H1 (cell line): ENCODE measurements at regions not wholly inside any gene's neighbourhood (a gene's known extent, or its start where the extent isn't known, plus 50 kb on each side); places are given as distances from the start of the nearest gene placed in this dataset.
A peak's percentile ranks its signal among the peaks of the same experiment; 100 is the strongest.

Source experiments
- CTCF ChIA-PET: fragments of 300-600 bp; sonication (Branson Sonifier 250); formaldehyde crosslinking; loops from one replicate; lab custom pipeline; 2021; ENCODE audit not compliant: partially characterized antibody; lab: Charles Lee
- POLR2A ChIA-PET: fragments of 300-600 bp; sonication (Branson Sonifier 250); formaldehyde crosslinking; loops from one replicate; lab custom pipeline; 2021; ENCODE audit warnings: inconsistent platforms; ENCODE audit not compliant: partially characterized antibody; lab: Charles Lee
- DNase-seq, 2 experiments: peaks; one replicate each; pipeline versions ENCODE4 v3.0.0 to v3.0.0-alpha.2; 2010 to 2022; ENCODE audit warnings: low spot score in 2 of 2, low read depth in 1 of 2, mixed read lengths in 1 of 2
- FAIRE-seq: peaks from 2 replicates; lab custom pipeline; 2011; peaks lifted over from hg19 to GRCh38; lab: Jason Lieb, UNC
- H2AFZ ChIP-seq: 2 replicates; pipeline ENCODE4 v1.8.1; 2012; ENCODE audit warnings: low read length, inconsistent platforms
- H2AK5ac ChIP-seq: 2 replicates; pipeline ENCODE4 v1.6.1; 2013; ENCODE audit warnings: low read depth, low read length
- H2BK120ac ChIP-seq: replicated peaks from 2 replicates; pipeline ENCODE3; 2013; ENCODE audit warnings: low read depth, low read length, inconsistent platforms
- H2BK12ac ChIP-seq: 2 replicates; pipeline ENCODE4 v1.6.1; 2013; ENCODE audit warnings: low read depth, low read length
- H2BK15ac ChIP-seq: 2 replicates; pipeline ENCODE4 v1.6.1; 2013; ENCODE audit warnings: low read length
- H2BK20ac ChIP-seq: 2 replicates; pipeline ENCODE4 v1.6.1; 2013; ENCODE audit warnings: low read length
- H2BK5ac ChIP-seq: 2 replicates; pipeline ENCODE4 v1.6.1; 2013; ENCODE audit warnings: low read depth, low read length
- H3K14ac ChIP-seq: 2 replicates; pipeline ENCODE4 v1.6.1; 2013; ENCODE audit warnings: inconsistent platforms; ENCODE audit not compliant: insufficient read length
- H3K18ac ChIP-seq: 2 replicates; pipeline ENCODE4 v1.6.1; 2013; ENCODE audit warnings: low read length; ENCODE audit errors: extremely low read depth
- H3K23ac ChIP-seq: 2 replicates; pipeline ENCODE4 v1.6.1; 2013; ENCODE audit warnings: inconsistent platforms; ENCODE audit not compliant: insufficient read length
- H3K23me2 ChIP-seq: 2 replicates; pipeline ENCODE4 v1.6.1; 2013; ENCODE audit warnings: low read depth, low read length
- H3K27ac ChIP-seq: 2 replicates; pipeline ENCODE4 v1.6.1; 2011; ENCODE audit warnings: low read depth, low read length, inconsistent platforms
- H3K27me3 ChIP-seq, 4 experiments: replicated peaks in 1 of 4; 1 replicate in 1 of 4; 2 replicates in 3 of 4; pipeline versions ENCODE4 v1.6.1 to v1.8.1; 2011 to 2013; ENCODE audit warnings: low read length in 3 of 4, mild to moderate bottlenecking in 3 of 4, inconsistent platforms in 2 of 4, mixed read lengths in 2 of 4, moderate library complexity in 1 of 4; ENCODE audit not compliant: control insufficient read depth in 3 of 4, insufficient read depth in 3 of 4; ENCODE audit errors: extremely low read depth in 1 of 4
- H3K36me3 ChIP-seq, 4 experiments: 2 replicates each; pipeline versions ENCODE4 v1.6.1 to v1.8.1; 2011 to 2013; ENCODE audit warnings: mild to moderate bottlenecking in 4 of 4, low read length in 3 of 4, moderate library complexity in 2 of 4, control low read depth in 1 of 4, inconsistent platforms in 1 of 4; ENCODE audit not compliant: insufficient read depth in 4 of 4, control insufficient read depth in 2 of 4
- H3K4ac ChIP-seq: replicated peaks from 2 replicates; pipeline ENCODE3; 2013; ENCODE audit warnings: low read length, low read depth, mixed read lengths, inconsistent platforms; ENCODE audit not compliant: insufficient read length
- H3K4me1 ChIP-seq, 4 experiments: replicated peaks in 1 of 4; 1 replicate in 1 of 4; 2 replicates in 3 of 4; pipeline versions ENCODE4 v1.6.1 to v1.8.1; 2011 to 2013; ENCODE audit warnings: low read length in 3 of 4, inconsistent platforms in 2 of 4, mixed read lengths in 1 of 4; ENCODE audit not compliant: insufficient read depth in 4 of 4, control insufficient read depth in 3 of 4
- H3K4me2 ChIP-seq, 2 experiments: 2 replicates each; pipeline versions ENCODE4 v1.6.1 to v1.8.1; 2011 to 2013; ENCODE audit warnings: low read depth in 2 of 2, low read length in 2 of 2, control low read depth in 1 of 2, inconsistent platforms in 1 of 2, mild to moderate bottlenecking in 1 of 2; ENCODE audit not compliant: insufficient read depth in 1 of 2
- H3K4me3 ChIP-seq, 4 experiments: fragments of 200-600, 300-600 bp in 1 of 4; sonication (generic), shearing (Covaris generic), sonication (Bioruptor Twin) in 1 of 4; 2 replicates each; pipeline versions ENCODE4 v1.5.1 to v1.8.1; 2011 to 2016; ENCODE audit warnings: low read length in 4 of 4, low read depth in 3 of 4, control low read depth in 2 of 4, inconsistent platforms in 2 of 4, mild to moderate bottlenecking in 2 of 4, mixed read lengths in 1 of 4, moderate library complexity in 1 of 4; ENCODE audit not compliant: insufficient read depth in 2 of 4; ENCODE audit errors: extremely low read depth in 1 of 4
- H3K56ac ChIP-seq: replicated peaks from 2 replicates; pipeline ENCODE3; 2013; ENCODE audit warnings: low read depth, mild to moderate bottlenecking, mixed read lengths, low read length, inconsistent platforms; ENCODE audit not compliant: insufficient read length
- H3K79me1 ChIP-seq: 2 replicates; pipeline ENCODE4 v1.6.1; 2013; ENCODE audit warnings: low read depth, low read length, control low read depth
- H3K79me2 ChIP-seq, 2 experiments: 2 replicates each; pipeline versions ENCODE4 v1.6.1 to v1.8.1; 2012 to 2013; ENCODE audit warnings: low read length in 2 of 2, mild to moderate bottlenecking in 2 of 2, inconsistent platforms in 1 of 2; ENCODE audit not compliant: insufficient read depth in 2 of 2, control insufficient read depth in 1 of 2
- H3K9ac ChIP-seq, 4 experiments: replicated peaks in 1 of 4; 1 replicate in 1 of 4; 2 replicates in 3 of 4; pipeline versions ENCODE4 v1.6.1 to v1.8.1; 2011 to 2013; ENCODE audit warnings: low read depth in 3 of 4, low read length in 3 of 4, control low read depth in 2 of 4, mild to moderate bottlenecking in 2 of 4, moderate library complexity in 2 of 4, inconsistent platforms in 1 of 4; ENCODE audit errors: extremely low read depth in 1 of 4
- H3K9me3 ChIP-seq, 2 experiments: 2 replicates each; pipeline versions ENCODE4 v1.6.1 to v1.8.1; 2012 to 2013; ENCODE audit warnings: mild to moderate bottlenecking in 2 of 2, moderate library complexity in 2 of 2, control low read depth in 1 of 2, inconsistent platforms in 1 of 2, low read depth in 1 of 2, low read length in 1 of 2, mixed read lengths in 1 of 2; ENCODE audit not compliant: insufficient read depth in 2 of 2
- H4K20me1 ChIP-seq, 2 experiments: replicated peaks in 1 of 2; 2 replicates each; pipeline versions ENCODE3 to v1.8.1; 2011 to 2013; ENCODE audit warnings: inconsistent platforms in 2 of 2, low read length in 2 of 2, mild to moderate bottlenecking in 1 of 2; ENCODE audit not compliant: insufficient read depth in 2 of 2, control insufficient read depth in 1 of 2
- H4K5ac ChIP-seq: 2 replicates; pipeline ENCODE4 v1.6.1; 2013; ENCODE audit warnings: low read length, low read depth, mixed read lengths, inconsistent platforms; ENCODE audit not compliant: insufficient read length
- H4K8ac ChIP-seq: 2 replicates; pipeline ENCODE4 v1.8.0; 2013; ENCODE audit warnings: mild to moderate bottlenecking, moderate library complexity, low read length, inconsistent platforms; ENCODE audit not compliant: insufficient read depth; ENCODE audit errors: extremely low read depth
- H4K91ac ChIP-seq: replicated peaks from 2 replicates; pipeline ENCODE3; 2013; ENCODE audit warnings: low read length, mixed read lengths, inconsistent platforms; ENCODE audit not compliant: insufficient read length
- PHF8 ChIP-seq: fragments of 200-600 bp; sonication (generic); conservative IDR thresholded peaks from 2 replicates; pipeline ENCODE4 v1.7.1; 2012; ENCODE audit warnings: low read depth, mild to moderate bottlenecking, inconsistent platforms, low read length, moderate library complexity
- RNF2 ChIP-seq: fragments of 200-900, 300-1000 bp; sonication (generic); IDR thresholded peaks from 2 replicates; pipeline ENCODE4 v1.7.1; 2016; ENCODE audit warnings: borderline replicate concordance, low read depth, mild to moderate bottlenecking, antibody characterized with exemption, low read length; ENCODE audit not compliant: poor library complexity, severe bottlenecking; ENCODE audit errors: missing control alignments
- TCF12 ChIP-seq: IDR thresholded peaks from 2 replicates; pipeline ENCODE4 v1.6.1; 2011; ENCODE audit warnings: low read depth, mild to moderate bottlenecking, low read length
- ZNF274 ChIP-seq: IDR thresholded peaks from 2 replicates; pipeline ENCODE4 v1.7.0; 2012; ENCODE audit warnings: low read length, borderline replicate concordance; ENCODE audit errors: extremely low read depth
- WGBS, 2 experiments: shearing (Covaris generic) in 1 of 2; methylation state at CpG; one replicate each; pipeline versions ENCODE4 v1.1.6 to v1.1.7; 2013 to 2015; ENCODE audit warnings: low lambda C conversion rate in 2 of 2, mixed read lengths in 2 of 2, inconsistent platforms in 1 of 2, low coverage in 1 of 2, missing lambda C conversion rate in 1 of 2; ENCODE audit not compliant: insufficient replicate concordance in 2 of 2, insufficient coverage in 1 of 2, insufficient read length in 1 of 2; ENCODE audit errors: extremely low coverage in 1 of 2, missing lambda C conversion rate in 1 of 2; 5-methylcytosine and 5-hydroxymethylcytosine counted together
- TF ChIP-seq, protein P1 (sequence below): IDR thresholded peaks from 2 replicates; pipeline ENCODE4 v1.6.1; 2012; ENCODE audit warnings: inconsistent platforms

DNA sequence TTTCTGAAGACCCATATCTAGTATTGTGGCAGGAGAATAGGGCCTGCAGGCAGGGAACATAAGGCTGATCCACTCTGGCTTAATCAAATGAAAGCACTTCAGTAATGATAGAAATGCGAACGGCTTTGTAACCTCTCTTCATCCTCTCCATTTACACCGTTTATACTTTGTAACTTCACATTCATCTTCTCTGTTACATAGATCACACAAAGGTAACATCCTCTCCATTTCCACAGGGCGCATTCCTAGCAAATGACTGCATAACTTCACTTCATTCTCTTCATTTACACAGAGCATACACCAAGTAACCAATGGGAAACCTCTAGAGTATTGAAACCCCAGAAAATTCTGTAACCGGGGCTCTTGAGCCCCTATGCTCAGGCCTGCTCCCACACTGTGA lies 65.5 kb upstream of the SLC34A2 start:
- 0 out of 4 replicates have a peak, but pooled peaks cover 0 to under 1% of the 10 kb centered on the region in 2 experiments for H3K9me3 ChIP-seq
- ChIA-PET CTCF (interaction anchor here (1.2 to 1.4 kb wide), 2 partner anchors 64 to 360 kb away, joined by 3 read pairs; no protein-coding TSS in a partner anchor), POLR2A (interaction anchor here (1.6 kb wide), 1 partner anchor 10 kb away, joined by 5 read pairs; no protein-coding TSS in a partner anchor)
- H3K23ac ChIP-seq: no peak overlapping the region
- FAIRE-seq (no peak), DNase-seq (no peak)
- no peaks in the 10 kb centered on the region for H3K27me3 ChIP-seq
- H3K79me1 ChIP-seq: no peaks in the 10 kb centered on the region
- no peaks in the 10 kb centered on the region for H3K36me3 ChIP-seq
- no peak overlapping the region for H4K91ac ChIP-seq
- no peaks in the 10 kb centered on the region for H3K79me2 ChIP-seq
- H4K5ac ChIP-seq: no peak overlapping the region
- no peak overlapping the region for H2BK20ac ChIP-seq
- no peak overlapping the region for H3K4me2 ChIP-seq
- H2BK5ac ChIP-seq: no peak overlapping the region
- H3K27ac ChIP-seq: no peak overlapping the region
- no peak overlapping the region for H3K9ac ChIP-seq
- H3K23me2 ChIP-seq: peaks cover 4% of the 10 kb centered on the region; the same call in 1 of the 2 replicates
- no peak overlapping the region for H2BK15ac ChIP-seq
- H3K4me1 ChIP-seq: peaks cover 0 to 15% (median 7%) of the 10 kb centered on the region in 4 experiments; a peak in 4 of 7 replicates
- no peaks in the 10 kb centered on the region for H4K20me1 ChIP-seq
- no peak overlapping the region for H3K4ac ChIP-seq
- H3K14ac ChIP-seq: no peak overlapping the region
- H2BK120ac ChIP-seq: no peak overlapping the region
- no peak overlapping the region for H3K4me3 ChIP-seq
- WGBS, 2 experiments: 80% methylated on average over 5 of the region's 5 CpGs; no CpG with 5 or more reads in 1 of the 2 experiments
- H3K56ac ChIP-seq: no peak overlapping the region
- no peak overlapping the region for H2BK12ac ChIP-seq
- TF ChIP-seq, protein P1, sequence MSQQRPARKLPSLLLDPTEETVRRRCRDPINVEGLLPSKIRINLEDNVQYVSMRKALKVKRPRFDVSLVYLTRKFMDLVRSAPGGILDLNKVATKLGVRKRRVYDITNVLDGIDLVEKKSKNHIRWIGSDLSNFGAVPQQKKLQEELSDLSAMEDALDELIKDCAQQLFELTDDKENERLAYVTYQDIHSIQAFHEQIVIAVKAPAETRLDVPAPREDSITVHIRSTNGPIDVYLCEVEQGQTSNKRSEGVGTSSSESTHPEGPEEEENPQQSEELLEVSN: no peak
- TF ChIP-seq TCF12 (no peak), PHF8 (no peak), RNF2 (no peak), ZNF274 (no peak)
- H4K8ac ChIP-seq: no peak overlapping the region
- H3K18ac ChIP-seq: no peak overlapping the region
- no peak overlapping the region for H2AK5ac ChIP-seq
- peak overlapping the region; percentile 68; the same call in 1 of the 2 replicates for H2AFZ ChIP-seq
